HG03196 (cell line): ENCODE measurements at regions not wholly inside any gene's neighbourhood (a gene's known extent, or its start where the extent isn't known, plus 50 kb on each side); places are given as distances from the start of the nearest gene placed in this dataset.

Source experiments
- ATAC-seq: cut with Tn5 transposase; IDR thresholded peaks from one replicate; pipeline ENCODE4 v1.9.1; 2021; ENCODE audit not compliant: unreplicated experiment

- ATAC-seq, result no peak
Observed at GRCh38 chr5:31100047-31100575, 93.4 kb upstream of the CDH6 start.

- ATAC-seq, result no peak
Observed at GRCh38 chr5:31098811-31099210, 94.7 kb upstream of the CDH6 start.

GRCh38 chr5:31097851-31098250 is 95.6 kb upstream of the CDH6 start:
- ATAC-seq, result no peak

GRCh38 chr5:31096238-31096865 is 97.1 kb upstream of the CDH6 start:
- ATAC-seq, result no peak

- ATAC-seq, result no peak
Observed at GRCh38 chr5:31095796-31096195, 97.7 kb upstream of the CDH6 start.

- no peak for ATAC-seq
Observed at GRCh38 chr5:31091501-31091900, 102.0 kb upstream of the CDH6 start.

- no peak for ATAC-seq
Observed at GRCh38 chr5:31090467-31090866, 103.0 kb upstream of the CDH6 start.

- ATAC-seq, result no peak
Observed at GRCh38 chr5:31086839-31087415, 106.6 kb upstream of the CDH6 start.

GRCh38 chr5:31084871-31085270 is 108.6 kb upstream of the CDH6 start:
- no peak for ATAC-seq

GRCh38 chr5:31083364-31083763 is 110.1 kb upstream of the CDH6 start:
- no peak for ATAC-seq

- no peak for ATAC-seq
Observed at GRCh38 chr5:31079668-31080067, 113.8 kb upstream of the CDH6 start.

GRCh38 chr5:31078956-31079355 is 114.5 kb upstream of the CDH6 start:
- ATAC-seq, result no peak

- no peak for ATAC-seq
Observed at GRCh38 chr5:31075981-31076380, 117.5 kb upstream of the CDH6 start.

GRCh38 chr5:31068287-31068686 is 125.2 kb upstream of the CDH6 start:
- no peak for ATAC-seq

GRCh38 chr5:31066655-31067328 is 126.7 kb upstream of the CDH6 start:
- no peak for ATAC-seq

- no peak for ATAC-seq
Observed at GRCh38 chr5:31064215-31064614, 129.3 kb upstream of the CDH6 start.

- no peak for ATAC-seq
Observed at GRCh38 chr5:31062902-31063580, 130.4 kb upstream of the CDH6 start.

GRCh38 chr5:31059889-31060288 is 133.6 kb upstream of the CDH6 start:
- no peak for ATAC-seq

GRCh38 chr5:31054453-31054852 is 139.0 kb upstream of the CDH6 start:
- ATAC-seq, result no peak

GRCh38 chr5:31052937-31053658 is 140.4 kb upstream of the CDH6 start:
- no peak for ATAC-seq

- ATAC-seq, result no peak
Observed at GRCh38 chr5:31051316-31051715, 142.2 kb upstream of the CDH6 start.
